ENCODE measurements at regions not wholly inside any gene's neighbourhood (a gene's known extent, or its start where the extent isn't known, plus 50 kb on each side); places are given as distances from the start of the nearest gene placed in this dataset.

DNA sequence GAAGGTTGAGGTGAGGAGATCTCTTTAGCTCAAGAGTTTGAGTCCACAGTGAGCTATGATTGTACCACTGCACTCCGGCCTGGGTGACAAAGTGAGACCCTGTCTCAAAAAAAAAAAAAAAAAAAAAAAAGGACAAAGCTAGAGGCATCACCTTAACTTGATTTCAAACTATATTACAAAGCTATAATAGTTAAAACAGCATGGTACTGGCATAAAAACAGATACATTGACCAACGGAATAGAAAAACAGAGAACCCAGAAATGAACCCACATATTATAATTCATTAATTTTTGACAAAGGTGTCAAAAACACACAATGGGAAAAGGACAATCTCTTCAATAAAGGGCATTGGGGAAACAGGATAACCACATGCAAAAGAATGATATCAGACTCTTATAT lies 50.8 kb upstream of the MBOAT1 start:
- TF ChIP-seq SMAD3 (CRISPR knock-in tag; IDR thresholded peaks at IDR 0.05; ENCODE audit: borderline replicate concordance) (no peak), TEAD1 (CRISPR knock-in tag; IDR thresholded peaks at IDR 0.05) (no peak), CREB1 (CRISPR knock-in tag; IDR thresholded peaks at IDR 0.05) (no peak)
- TF ChIP-seq, protein P1, sequence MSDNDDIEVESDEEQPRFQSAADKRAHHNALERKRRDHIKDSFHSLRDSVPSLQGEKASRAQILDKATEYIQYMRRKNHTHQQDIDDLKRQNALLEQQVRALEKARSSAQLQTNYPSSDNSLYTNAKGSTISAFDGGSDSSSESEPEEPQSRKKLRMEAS (CRISPR knock-in tag; IDR thresholded peaks at IDR 0.05): no peak
- TF ChIP-seq, protein P2, sequence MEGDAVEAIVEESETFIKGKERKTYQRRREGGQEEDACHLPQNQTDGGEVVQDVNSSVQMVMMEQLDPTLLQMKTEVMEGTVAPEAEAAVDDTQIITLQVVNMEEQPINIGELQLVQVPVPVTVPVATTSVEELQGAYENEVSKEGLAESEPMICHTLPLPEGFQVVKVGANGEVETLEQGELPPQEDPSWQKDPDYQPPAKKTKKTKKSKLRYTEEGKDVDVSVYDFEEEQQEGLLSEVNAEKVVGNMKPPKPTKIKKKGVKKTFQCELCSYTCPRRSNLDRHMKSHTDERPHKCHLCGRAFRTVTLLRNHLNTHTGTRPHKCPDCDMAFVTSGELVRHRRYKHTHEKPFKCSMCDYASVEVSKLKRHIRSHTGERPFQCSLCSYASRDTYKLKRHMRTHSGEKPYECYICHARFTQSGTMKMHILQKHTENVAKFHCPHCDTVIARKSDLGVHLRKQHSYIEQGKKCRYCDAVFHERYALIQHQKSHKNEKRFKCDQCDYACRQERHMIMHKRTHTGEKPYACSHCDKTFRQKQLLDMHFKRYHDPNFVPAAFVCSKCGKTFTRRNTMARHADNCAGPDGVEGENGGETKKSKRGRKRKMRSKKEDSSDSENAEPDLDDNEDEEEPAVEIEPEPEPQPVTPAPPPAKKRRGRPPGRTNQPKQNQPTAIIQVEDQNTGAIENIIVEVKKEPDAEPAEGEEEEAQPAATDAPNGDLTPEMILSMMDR (IDR thresholded peaks at IDR 0.05): no peak
- TF ChIP-seq, protein P3, sequence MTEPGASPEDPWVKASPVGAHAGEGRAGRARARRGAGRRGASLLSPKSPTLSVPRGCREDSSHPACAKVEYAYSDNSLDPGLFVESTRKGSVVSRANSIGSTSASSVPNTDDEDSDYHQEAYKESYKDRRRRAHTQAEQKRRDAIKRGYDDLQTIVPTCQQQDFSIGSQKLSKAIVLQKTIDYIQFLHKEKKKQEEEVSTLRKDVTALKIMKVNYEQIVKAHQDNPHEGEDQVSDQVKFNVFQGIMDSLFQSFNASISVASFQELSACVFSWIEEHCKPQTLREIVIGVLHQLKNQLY (CRISPR knock-in tag; IDR thresholded peaks at IDR 0.05): no peak
- TF ChIP-seq, protein P4, sequence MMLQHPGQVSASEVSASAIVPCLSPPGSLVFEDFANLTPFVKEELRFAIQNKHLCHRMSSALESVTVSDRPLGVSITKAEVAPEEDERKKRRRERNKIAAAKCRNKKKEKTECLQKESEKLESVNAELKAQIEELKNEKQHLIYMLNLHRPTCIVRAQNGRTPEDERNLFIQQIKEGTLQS (CRISPR knock-in tag; conservative IDR thresholded peaks at IDR 0.05): no peak
- TF ChIP-seq, protein P5, sequence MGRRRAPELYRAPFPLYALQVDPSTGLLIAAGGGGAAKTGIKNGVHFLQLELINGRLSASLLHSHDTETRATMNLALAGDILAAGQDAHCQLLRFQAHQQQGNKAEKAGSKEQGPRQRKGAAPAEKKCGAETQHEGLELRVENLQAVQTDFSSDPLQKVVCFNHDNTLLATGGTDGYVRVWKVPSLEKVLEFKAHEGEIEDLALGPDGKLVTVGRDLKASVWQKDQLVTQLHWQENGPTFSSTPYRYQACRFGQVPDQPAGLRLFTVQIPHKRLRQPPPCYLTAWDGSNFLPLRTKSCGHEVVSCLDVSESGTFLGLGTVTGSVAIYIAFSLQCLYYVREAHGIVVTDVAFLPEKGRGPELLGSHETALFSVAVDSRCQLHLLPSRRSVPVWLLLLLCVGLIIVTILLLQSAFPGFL (CRISPR knock-in tag; IDR thresholded peaks at IDR 0.05; ENCODE audit: borderline replicate concordance): no peak

All from WTC11 (cell line).